ENCODE measurements at regions not wholly inside any gene's neighbourhood (a gene's known extent, or its start where the extent isn't known, plus 50 kb on each side); places are given as distances from the start of the nearest gene placed in this dataset.

GRCh38 chr3:70780790-70781189, 468.4 kb upstream of the MDFIC2 start:
- no peak for TF ChIP-seq CTCF (IDR thresholded peaks at IDR 0.05)

GRCh38 chr3:70779296-70779695, 466.9 kb upstream of the MDFIC2 start:
- TF ChIP-seq CTCF (IDR thresholded peaks at IDR 0.05): no peak

GRCh38 chr3:70776081-70776480, 463.6 kb upstream of the MDFIC2 start:
- TF ChIP-seq CTCF (IDR thresholded peaks at IDR 0.05): no peak

- no peak for TF ChIP-seq CTCF (IDR thresholded peaks at IDR 0.05)
Observed at GRCh38 chr3:70775257-70775656, 462.8 kb upstream of the MDFIC2 start.

- no peak for TF ChIP-seq CTCF (IDR thresholded peaks at IDR 0.05)
Observed at GRCh38 chr3:70774641-70775040, 462.2 kb upstream of the MDFIC2 start.

GRCh38 chr3:70771426-70772147, 459.1 kb upstream of the MDFIC2 start:
- no peak for TF ChIP-seq CTCF (IDR thresholded peaks at IDR 0.05)

GRCh38 chr3:70770650-70771049, 458.2 kb upstream of the MDFIC2 start:
- TF ChIP-seq CTCF (IDR thresholded peaks at IDR 0.05): no peak

GRCh38 chr3:70766301-70766700, 453.9 kb upstream of the MDFIC2 start:
- TF ChIP-seq CTCF (IDR thresholded peaks at IDR 0.05): no peak
